Fibroblast of lung (primary cell): ENCODE measurements at regions not wholly inside any gene's neighbourhood (a gene's known extent, or its start where the extent isn't known, plus 50 kb on each side); places are given as distances from the start of the nearest gene placed in this dataset.

Experiments
- DNase-seq, 2 donors: peaks; one replicate each; pipeline versions ENCODE4 v3.0.0 to v3.0.0-alpha.2; 2010; ENCODE audit warnings: low read depth in 2 of 2
- H2AFZ ChIP-seq: 2 replicates; pipeline ENCODE4 v1.5.1; 2012; ENCODE audit warnings: low read length, control low read depth, inconsistent platforms
- H3K27ac ChIP-seq: 2 replicates; pipeline ENCODE4 v1.5.1; 2011; ENCODE audit warnings: low read length, control low read depth; ENCODE audit not compliant: insufficient read depth
- H3K27me3 ChIP-seq: 2 replicates; pipeline ENCODE4 v1.5.1; 2011; ENCODE audit warnings: mild to moderate bottlenecking, low read length; ENCODE audit not compliant: control insufficient read depth, insufficient read depth
- H3K36me3 ChIP-seq: 2 replicates; pipeline ENCODE4 v1.5.1; 2011; ENCODE audit warnings: low read length; ENCODE audit not compliant: control insufficient read depth, insufficient read depth
- H3K4me1 ChIP-seq: 2 replicates; pipeline ENCODE4 v1.5.1; 2011; ENCODE audit warnings: low read length; ENCODE audit not compliant: control insufficient read depth, insufficient read depth; ENCODE audit errors: extremely low read depth
- H3K4me2 ChIP-seq: 2 replicates; pipeline ENCODE4 v1.5.1; 2011; ENCODE audit warnings: low read length, control low read depth; ENCODE audit not compliant: insufficient read depth; ENCODE audit errors: extremely low read depth
- H3K4me3 ChIP-seq, 4 experiments: fragments of 200-600 bp in 1 of 4; sonication (generic) in 1 of 4; replicated peaks in 1 of 4; 2 replicates each; pipeline ENCODE4 v1.5.1; 2011 to 2016; ENCODE audit warnings: low read length in 4 of 4, low read depth in 3 of 4, mild to moderate bottlenecking in 3 of 4, control low read depth in 2 of 4, inconsistent platforms in 1 of 4, mixed read lengths in 1 of 4; ENCODE audit not compliant: insufficient read depth in 1 of 4; ENCODE audit errors: control extremely low read depth in 1 of 4
- H3K79me2 ChIP-seq: 2 replicates; pipeline ENCODE4 v1.5.1; 2012; ENCODE audit warnings: mild to moderate bottlenecking, low read length, inconsistent platforms; ENCODE audit not compliant: control insufficient read depth, insufficient read depth
- H3K9ac ChIP-seq: 2 replicates; pipeline ENCODE4 v1.5.1; 2011; ENCODE audit warnings: mild to moderate bottlenecking, low read length, control low read depth; ENCODE audit not compliant: insufficient read depth
- H3K9me3 ChIP-seq: 2 replicates; pipeline ENCODE4 v1.5.1; 2012; ENCODE audit warnings: low read depth, low read length; ENCODE audit not compliant: control insufficient read depth, insufficient read depth
- H4K20me1 ChIP-seq: 2 replicates; pipeline ENCODE4 v1.5.1; 2011; ENCODE audit warnings: low read length; ENCODE audit not compliant: control insufficient read depth, insufficient read depth; ENCODE audit errors: extremely low read depth
- CTCF ChIP-seq, 2 donors: IDR thresholded peaks in 1 of 2; conservative IDR thresholded peaks in 1 of 2; 1 replicate in 1 of 2; 2 replicates in 1 of 2; pipeline ENCODE4 v1.5.1; 2011 to 2012; ENCODE audit warnings: low read length in 2 of 2, control low read depth in 1 of 2, inconsistent platforms in 1 of 2, low read depth in 1 of 2, mild to moderate bottlenecking in 1 of 2
- EZH2 ChIP-seq: IDR thresholded peaks from 2 replicates; pipeline ENCODE4 v1.5.1; 2012; ENCODE audit warnings: low read length, control low read depth, mild to moderate bottlenecking; ENCODE audit errors: missing control alignments

DNA sequence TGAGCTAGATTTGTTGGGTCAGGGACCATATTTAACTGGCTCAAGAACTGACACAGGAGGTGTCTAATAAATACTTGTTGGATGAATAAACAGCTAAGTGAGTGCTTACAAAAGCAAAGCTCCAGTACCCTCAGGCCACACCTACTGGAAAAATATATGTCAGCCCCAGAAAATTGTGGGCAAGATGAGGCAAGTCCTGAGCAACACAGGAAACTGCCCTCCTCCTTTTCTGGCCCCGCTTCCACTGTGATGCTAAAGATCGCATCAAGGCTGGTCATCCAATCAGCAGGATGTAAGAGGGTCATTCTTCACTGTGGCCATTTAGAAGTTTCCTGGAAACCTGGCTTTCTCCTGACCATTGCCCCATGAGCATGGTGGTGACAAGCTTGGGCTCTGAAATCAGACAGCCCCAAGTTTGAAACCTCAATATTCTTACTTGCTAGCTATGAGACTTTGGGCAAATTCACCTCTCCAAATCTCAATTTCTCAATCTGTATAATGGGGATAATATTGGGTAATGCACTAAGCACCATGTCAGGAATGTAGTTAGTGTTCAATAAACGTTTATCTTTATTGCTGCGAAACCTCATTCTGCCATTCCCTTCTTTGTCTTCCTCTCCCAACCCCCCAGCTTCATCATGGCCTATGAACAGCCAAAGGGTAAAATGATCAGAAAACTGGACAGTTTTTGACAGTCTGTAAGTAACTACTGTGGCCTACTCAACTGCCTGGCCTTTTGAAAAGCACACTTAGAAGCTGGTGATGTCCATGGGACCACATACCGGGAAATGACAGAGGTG lies 139.3 kb upstream of the PZP start:
- Histone ChIP-seq H3K9me3 (no peaks in the 10 kb centered on the region), H3K4me2 (no peak overlapping the region), H3K27ac (no peak overlapping the region), H3K36me3 (no peaks in the 10 kb centered on the region), H3K27me3 (peaks cover 2% of the 10 kb centered on the region), H3K79me2 (no peaks in the 10 kb centered on the region), H3K4me3 (no peak overlapping the region), H4K20me1 (no peaks in the 10 kb centered on the region), H3K4me1 (no peaks in the 10 kb centered on the region), H2AFZ (no peak overlapping the region), H3K9ac (no peak overlapping the region)
- DNase-seq = peak; percentile 71 to 77
- no peak for TF ChIP-seq EZH2
- no peak for TF ChIP-seq CTCF (conservative IDR thresholded peaks at IDR 0.05 in 1 of 2, IDR thresholded peaks at IDR 0.05 in 1 of 2; ENCODE audit: low read depth in 1 of 2, low read length in 2 of 2)

- Histone ChIP-seq H3K4me2 (no peak overlapping the region), H3K9ac (no peak overlapping the region), H3K27ac (no peak overlapping the region), H2AFZ (no peak overlapping the region), H3K27me3 (peaks cover 2% of the 10 kb centered on the region), H3K4me1 (no peaks in the 10 kb centered on the region), H4K20me1 (no peaks in the 10 kb centered on the region), H3K9me3 (no peaks in the 10 kb centered on the region), H3K4me3 (no peak overlapping the region), H3K79me2 (no peaks in the 10 kb centered on the region), H3K36me3 (no peaks in the 10 kb centered on the region)
- TF ChIP-seq EZH2 (no peak), CTCF (conservative IDR thresholded peaks at IDR 0.05 in 1 of 2, IDR thresholded peaks at IDR 0.05 in 1 of 2; ENCODE audit: low read depth in 1 of 2, low read length in 2 of 2) (no peak)
- no peak for DNase-seq
Measured at GRCh38 chr12:9346866-9347327, 138.7 kb upstream of the PZP start.

DNA sequence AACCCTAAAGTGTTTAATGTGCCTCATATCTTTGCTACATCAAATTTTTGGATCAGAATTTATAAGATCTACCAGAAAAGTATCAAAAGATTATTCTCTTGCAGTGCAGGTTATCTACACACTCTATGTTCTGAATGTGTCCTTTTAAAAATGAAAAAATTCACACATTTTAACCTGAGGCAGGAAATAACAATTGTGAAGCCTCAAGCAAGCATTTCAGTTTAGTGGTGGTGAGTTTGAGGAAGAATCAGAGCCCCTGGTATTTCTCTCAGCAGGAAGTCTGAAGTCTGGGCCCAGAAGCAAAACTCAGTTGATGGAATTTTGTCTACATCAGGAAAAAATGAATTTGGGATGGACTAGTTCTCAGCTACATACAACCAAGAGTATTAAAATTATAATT lies 137.0 kb upstream of the PZP start:
- no peaks in the 10 kb centered on the region for H3K36me3 ChIP-seq
- no peaks in the 10 kb centered on the region for H4K20me1 ChIP-seq
- H3K79me2 ChIP-seq = no peaks in the 10 kb centered on the region
- TF ChIP-seq EZH2 (no peak), CTCF (conservative IDR thresholded peaks at IDR 0.05 in 1 of 2, IDR thresholded peaks at IDR 0.05 in 1 of 2; ENCODE audit: low read depth in 1 of 2, low read length in 2 of 2) (no peak)
- no peak overlapping the region for H3K4me3 ChIP-seq
- no peaks in the 10 kb centered on the region for H3K4me1 ChIP-seq
- no peak for DNase-seq
- H3K27ac ChIP-seq = no peak overlapping the region
- no peaks in the 10 kb centered on the region for H3K9me3 ChIP-seq
- H3K27me3 ChIP-seq = peaks cover 2% of the 10 kb centered on the region
- H3K4me2 ChIP-seq = no peak overlapping the region
- no peak overlapping the region for H3K9ac ChIP-seq
- H2AFZ ChIP-seq = no peak overlapping the region
